Upper lobe of right lung (tissue), 1 donor: ENCODE measurements at regions not wholly inside any gene's neighbourhood (a gene's known extent, or its start where the extent isn't known, plus 50 kb on each side); places are given as distances from the start of the nearest gene placed in this dataset.
A peak's percentile ranks its signal among the peaks of the same experiment; 100 is the strongest.
"Not testable (repeated sequence)": the region's sequence is repeated elsewhere in the genome, so short reads cannot be mapped to it uniquely, and the experiment has no call there.

Source experiments
- ATAC-seq: fragments of 200-7000 bp; cut with Tn5 transposase; one replicate; pipeline ENCODE4 v1.9.1; 2020; ENCODE audit warnings: mild to moderate bottlenecking, moderate library complexity
- DNase-seq: peaks from one replicate; pipeline ENCODE4 v3.0.0-alpha.2; 2020
- H3K27ac ChIP-seq: fragments of 200-600 bp; one replicate; pipeline ENCODE4 v1.8.0; 2022
- H3K27me3 ChIP-seq: fragments of 200-600 bp; one replicate; pipeline ENCODE4 v1.8.0; 2022; ENCODE audit warnings: mild to moderate bottlenecking
- H3K36me3 ChIP-seq: fragments of 200-600 bp; one replicate; pipeline ENCODE4 v1.8.0; 2022
- H3K4me1 ChIP-seq: fragments of 200-600 bp; one replicate; pipeline ENCODE4 v1.8.0; 2022
- H3K4me3 ChIP-seq: fragments of 200-600 bp; one replicate; pipeline ENCODE4 v1.8.0; 2022; ENCODE audit warnings: mild to moderate bottlenecking
- H3K9me3 ChIP-seq: fragments of 200-600 bp; one replicate; pipeline ENCODE4 v1.8.0; 2022
- intact Hi-C: fragments of 100-400 bp; cut with DNase I; formaldehyde crosslinking; loops from one replicate; pipeline ENCODE4 v1.11.0; 2022
- TF ChIP-seq, protein P1 (sequence below): fragments of 200-600 bp; IDR thresholded peaks from one replicate; pipeline ENCODE4 v1.8.0; 2022; ENCODE audit warnings: antibody characterized with exemption
- donor health status: DM: no; HTN: yes; CAD: no; lungs with severe emphysema.

DNA sequence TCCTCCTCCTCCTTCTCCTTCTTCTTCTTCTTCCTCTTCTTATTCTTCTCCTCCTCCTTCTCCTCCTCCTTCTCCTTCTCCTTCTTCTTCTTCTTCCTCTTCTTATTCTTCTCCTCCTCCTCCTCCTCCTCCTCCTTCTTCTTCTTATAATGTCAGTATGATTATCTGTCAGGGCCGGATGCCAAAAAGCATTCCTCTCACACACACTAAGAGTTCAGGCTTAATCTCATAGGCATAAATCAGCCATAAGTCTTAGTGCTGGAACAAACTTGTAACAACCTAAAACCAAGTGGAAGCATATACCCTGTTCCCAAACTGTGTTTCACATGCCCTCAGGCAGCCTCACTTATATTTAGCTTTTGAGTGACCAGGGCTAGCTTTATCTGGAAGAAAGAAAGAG is 240.3 kb downstream of the LMX1A start:
- TF ChIP-seq, protein P1, sequence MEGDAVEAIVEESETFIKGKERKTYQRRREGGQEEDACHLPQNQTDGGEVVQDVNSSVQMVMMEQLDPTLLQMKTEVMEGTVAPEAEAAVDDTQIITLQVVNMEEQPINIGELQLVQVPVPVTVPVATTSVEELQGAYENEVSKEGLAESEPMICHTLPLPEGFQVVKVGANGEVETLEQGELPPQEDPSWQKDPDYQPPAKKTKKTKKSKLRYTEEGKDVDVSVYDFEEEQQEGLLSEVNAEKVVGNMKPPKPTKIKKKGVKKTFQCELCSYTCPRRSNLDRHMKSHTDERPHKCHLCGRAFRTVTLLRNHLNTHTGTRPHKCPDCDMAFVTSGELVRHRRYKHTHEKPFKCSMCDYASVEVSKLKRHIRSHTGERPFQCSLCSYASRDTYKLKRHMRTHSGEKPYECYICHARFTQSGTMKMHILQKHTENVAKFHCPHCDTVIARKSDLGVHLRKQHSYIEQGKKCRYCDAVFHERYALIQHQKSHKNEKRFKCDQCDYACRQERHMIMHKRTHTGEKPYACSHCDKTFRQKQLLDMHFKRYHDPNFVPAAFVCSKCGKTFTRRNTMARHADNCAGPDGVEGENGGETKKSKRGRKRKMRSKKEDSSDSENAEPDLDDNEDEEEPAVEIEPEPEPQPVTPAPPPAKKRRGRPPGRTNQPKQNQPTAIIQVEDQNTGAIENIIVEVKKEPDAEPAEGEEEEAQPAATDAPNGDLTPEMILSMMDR = no peak

DNA sequence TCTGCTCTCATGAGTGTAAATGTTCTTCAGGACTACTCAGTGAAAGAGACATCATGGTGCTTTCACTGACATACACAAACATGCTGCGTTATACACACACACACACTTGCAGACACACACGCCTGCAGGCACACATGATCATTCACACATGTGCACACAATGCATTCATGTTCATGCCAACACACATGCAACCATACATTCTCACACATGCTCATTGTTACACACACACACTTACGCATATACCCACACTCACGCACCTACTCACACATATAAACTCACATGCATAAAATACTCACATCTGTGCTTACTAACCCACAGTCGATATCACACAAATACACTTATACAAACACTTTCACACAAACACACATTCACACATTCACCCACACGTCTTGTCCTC is 241.6 kb downstream of the LMX1A start:
- TF ChIP-seq, protein P1 = no peak
- Histone ChIP-seq H3K4me3 (no peak overlapping the region), H3K9me3 (no peaks in the 10 kb centered on the region), H3K4me1 (no peaks in the 10 kb centered on the region), H3K27me3 (peaks cover 26% of the 10 kb centered on the region), H3K36me3 (no peaks in the 10 kb centered on the region), H3K27ac (no peak overlapping the region)
- intact Hi-C loops = no loop called here
- no peak for ATAC-seq
- no peak for DNase-seq

More for the DNA sequence above, 240.3 kb downstream of the LMX1A start:
- Histone ChIP-seq H3K36me3 (no peaks in the 10 kb centered on the region), H3K4me1 (no peaks in the 10 kb centered on the region), H3K9me3 (no peaks in the 10 kb centered on the region), H3K27ac (no peak overlapping the region), H3K27me3 (peaks cover 26% of the 10 kb centered on the region), H3K4me3 (no peak overlapping the region)
- ATAC-seq = no peak
- no peak for DNase-seq
- intact Hi-C loops = no loop called here

DNA sequence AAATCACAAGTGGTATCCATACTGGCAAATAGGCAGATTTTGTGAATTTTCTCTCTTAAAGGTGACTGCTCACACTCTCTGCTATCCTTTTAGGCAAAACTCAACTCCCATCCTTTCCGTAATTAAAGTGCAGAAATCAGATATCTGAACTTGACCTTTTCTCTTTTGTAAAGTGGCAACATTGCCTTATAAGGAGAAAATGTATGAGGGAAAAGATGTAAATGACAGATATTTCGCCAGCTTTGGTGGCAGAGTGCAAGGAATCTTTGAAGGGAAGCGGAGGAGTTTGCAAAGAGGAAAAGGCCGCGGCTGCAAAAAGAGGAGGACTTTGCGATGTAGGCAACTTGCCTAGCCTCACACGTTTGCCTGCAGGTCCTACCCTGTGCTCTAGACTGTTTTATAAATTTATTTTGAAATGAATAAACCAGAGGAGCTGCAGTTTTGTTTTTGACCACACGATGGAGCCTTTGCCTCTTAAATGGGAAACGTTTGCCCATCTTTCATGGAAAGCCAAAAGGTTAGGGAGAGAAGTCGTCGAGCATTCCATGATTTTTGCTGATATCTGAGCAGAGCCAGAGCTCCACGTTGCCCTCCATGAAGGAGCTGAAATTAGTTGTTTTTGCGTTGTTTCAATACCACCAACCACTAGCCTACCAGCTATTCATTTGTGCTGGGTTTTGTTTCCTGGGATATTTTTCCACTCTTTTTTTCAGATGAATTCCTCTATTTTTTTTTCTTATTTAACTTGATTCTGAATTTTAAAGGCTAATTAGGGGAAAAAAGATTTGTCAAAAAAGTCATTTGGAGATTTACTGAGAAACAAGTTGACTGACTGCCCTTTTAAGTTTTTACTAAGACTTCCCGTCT is 242.3 kb downstream of the LMX1A start:
- Histone ChIP-seq H3K27ac (no peak overlapping the region), H3K36me3 (no peaks in the 10 kb centered on the region), H3K4me3 (no peak overlapping the region), H3K27me3 (peaks cover 26% of the 10 kb centered on the region), H3K4me1 (no peaks in the 10 kb centered on the region), H3K9me3 (no peaks in the 10 kb centered on the region)
- intact Hi-C loops = no loop called here
- TF ChIP-seq, protein P1 = peak; percentile 73
- DNase-seq (no peak), ATAC-seq (peak; percentile 55)

DNA sequence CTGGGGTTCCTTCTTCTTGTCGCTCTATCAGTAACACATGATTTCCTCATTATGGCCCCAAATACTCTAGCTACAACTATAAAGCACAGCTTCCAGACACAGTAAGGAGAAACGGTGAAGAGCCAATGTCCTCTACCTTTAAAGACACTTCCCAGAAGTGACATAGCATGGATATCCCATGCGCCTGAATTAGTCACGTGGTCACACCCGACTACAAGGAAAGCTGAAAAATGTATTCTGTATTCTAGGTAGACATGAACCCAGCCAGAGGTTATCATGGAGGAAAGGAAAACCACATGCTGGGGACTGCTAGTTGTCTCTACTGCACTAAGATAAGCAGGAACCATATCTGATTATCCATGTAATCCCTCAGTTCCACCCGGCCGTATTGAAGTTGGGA is 244.3 kb downstream of the LMX1A start:
- intact Hi-C loops = no loop called here
- Histone ChIP-seq H3K4me3 (no peak overlapping the region), H3K9me3 (no peaks in the 10 kb centered on the region), H3K36me3 (no peaks in the 10 kb centered on the region), H3K27me3 (peaks cover 7% of the 10 kb centered on the region), H3K4me1 (no peaks in the 10 kb centered on the region), H3K27ac (no peak overlapping the region)
- no peak for ATAC-seq
- TF ChIP-seq, protein P1 = no peak
- no peak for DNase-seq

- no peak for ATAC-seq
- H3K27ac ChIP-seq = no peak overlapping the region
- no peak for DNase-seq
- intact Hi-C loops = no loop called here
- no peaks in the 10 kb centered on the region for H3K36me3 ChIP-seq
- H3K9me3 ChIP-seq = no peaks in the 10 kb centered on the region
- no peaks in the 10 kb centered on the region for H3K4me1 ChIP-seq
- TF ChIP-seq, protein P1 = no peak
- H3K4me3 ChIP-seq = no peak overlapping the region
- no peaks in the 10 kb centered on the region for H3K27me3 ChIP-seq
Observed at GRCh38 chr1:165109013-165109412, 247.5 kb downstream of the LMX1A start.

DNA sequence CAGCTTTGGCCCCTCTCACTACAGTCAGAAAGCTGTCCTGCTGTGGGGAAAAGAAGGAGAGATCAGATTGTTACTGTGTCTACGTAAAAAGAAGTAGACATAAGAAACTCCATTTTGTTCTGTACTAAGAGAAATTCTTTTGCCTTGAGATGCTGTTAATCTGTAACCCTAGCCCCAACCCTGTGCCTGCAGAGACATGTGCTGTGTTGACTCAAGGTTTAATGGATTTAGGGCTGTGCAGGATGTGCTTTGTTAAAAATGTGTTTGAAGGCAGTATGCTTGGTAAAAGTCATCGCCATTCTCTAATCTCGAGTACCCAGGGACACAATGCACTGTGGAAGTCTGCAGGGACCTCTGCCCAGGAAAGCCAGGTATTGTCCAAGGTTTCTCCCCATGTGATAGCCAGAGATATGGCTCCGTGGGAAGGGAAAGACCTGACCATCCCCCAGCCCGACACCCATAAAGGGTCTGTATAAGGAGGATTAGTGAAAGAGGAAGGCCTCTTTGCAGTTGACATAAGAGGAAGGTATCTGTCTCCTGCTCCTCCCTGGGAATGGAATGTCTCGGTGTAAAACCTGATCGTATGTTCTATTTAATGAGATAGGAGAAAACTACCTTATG is 263.9 kb downstream of the LMX1A start:
- H3K36me3 ChIP-seq, H3K4me1 ChIP-seq, H3K27ac ChIP-seq, H3K27me3 ChIP-seq, H3K4me3 ChIP-seq, DNase-seq, ATAC-seq, intact Hi-C loops, H3K9me3 ChIP-seq: not testable (repeated sequence)
